H9 (cell line): ENCODE measurements at regions not wholly inside any gene's neighbourhood (a gene's known extent, or its start where the extent isn't known, plus 50 kb on each side); places are given as distances from the start of the nearest gene placed in this dataset.

Source experiments
- DNase-seq: peaks from one replicate; pipeline ENCODE4 v3.0.0-alpha.2; 2017
- H2AFZ ChIP-seq: one replicate; pipeline ENCODE4 v1.6.1; 2013; ENCODE audit warnings: mild to moderate bottlenecking, low read length, control low read depth, moderate library complexity
- H2AK5ac ChIP-seq: 2 replicates; pipeline ENCODE4 v1.6.1; 2013; ENCODE audit warnings: low read length, control low read depth, mixed read lengths; ENCODE audit not compliant: insufficient read length
- H2BK120ac ChIP-seq: one replicate; pipeline ENCODE4 v1.6.1; 2013; ENCODE audit warnings: low read depth, mild to moderate bottlenecking, low read length, control low read depth, inconsistent platforms; ENCODE audit not compliant: poor library complexity, severe bottlenecking
- H2BK12ac ChIP-seq: 2 replicates; pipeline ENCODE4 v1.6.1; 2013; ENCODE audit warnings: low read length, control low read depth, mixed read lengths, low read depth; ENCODE audit not compliant: insufficient read length
- H2BK15ac ChIP-seq: 2 replicates; pipeline ENCODE4 v1.6.1; 2013; ENCODE audit warnings: low read depth, low read length, control low read depth
- H2BK20ac ChIP-seq: one replicate; pipeline ENCODE4 v1.6.1; 2013; ENCODE audit warnings: low read depth, mild to moderate bottlenecking, low read length, control low read depth, inconsistent platforms; ENCODE audit not compliant: poor library complexity, severe bottlenecking
- H2BK5ac ChIP-seq: 2 replicates; pipeline ENCODE4 v1.6.1; 2013; ENCODE audit warnings: low read length, control low read depth, mixed read lengths; ENCODE audit not compliant: insufficient read length
- H3K14ac ChIP-seq: 2 replicates; pipeline ENCODE4 v1.6.1; 2013; ENCODE audit warnings: low read length, control low read depth; ENCODE audit not compliant: insufficient read depth
- H3K18ac ChIP-seq: 2 replicates; pipeline ENCODE4 v1.6.1; 2013; ENCODE audit warnings: low read depth, mild to moderate bottlenecking, mixed read lengths, low read length, control low read depth; ENCODE audit not compliant: insufficient read length
- H3K23ac ChIP-seq: 2 replicates; pipeline ENCODE4 v1.6.1; 2013; ENCODE audit warnings: low read length, control low read depth, mixed read lengths, low read depth; ENCODE audit not compliant: insufficient read length
- H3K23me2 ChIP-seq: 2 replicates; pipeline ENCODE4 v1.6.1; 2013; ENCODE audit warnings: low read depth, mild to moderate bottlenecking, mixed read lengths, low read length, control low read depth; ENCODE audit not compliant: insufficient read length, poor library complexity, severe bottlenecking
- H3K27ac ChIP-seq: 2 replicates; pipeline ENCODE4 v1.5.1; 2013; ENCODE audit warnings: low read length, control low read depth, mixed read lengths, low read depth; ENCODE audit not compliant: insufficient read length
- H3K27me3 ChIP-seq: 2 replicates; pipeline ENCODE4 v1.6.1; 2013; ENCODE audit warnings: low read length, control low read depth, inconsistent platforms; ENCODE audit not compliant: insufficient read depth
- H3K4ac ChIP-seq: 2 replicates; pipeline ENCODE4 v1.6.1; 2013; ENCODE audit warnings: low read depth, mild to moderate bottlenecking, control low read depth, inconsistent platforms, low read length, moderate library complexity
- H3K4me1 ChIP-seq: 2 replicates; pipeline ENCODE4 v1.6.1; 2013; ENCODE audit warnings: low read length, control low read depth, inconsistent platforms; ENCODE audit not compliant: insufficient read depth
- H3K4me2 ChIP-seq: 2 replicates; pipeline ENCODE4 v1.6.1; 2013; ENCODE audit warnings: low read length, control low read depth, mixed read lengths; ENCODE audit not compliant: insufficient read length, insufficient read depth
- H3K56ac ChIP-seq: 2 replicates; pipeline ENCODE4 v1.6.1; 2013; ENCODE audit warnings: low read depth, mild to moderate bottlenecking, mixed read lengths, low read length, control low read depth; ENCODE audit not compliant: insufficient read length
- H3K79me1 ChIP-seq: 2 replicates; pipeline ENCODE4 v1.6.1; 2013; ENCODE audit warnings: low read depth, mild to moderate bottlenecking, moderate library complexity, low read length, control low read depth, inconsistent platforms; ENCODE audit not compliant: insufficient read depth, poor library complexity, severe bottlenecking
- H3K79me2 ChIP-seq: 2 replicates; pipeline ENCODE4 v1.6.1; 2013; ENCODE audit warnings: low read length, control low read depth, inconsistent platforms; ENCODE audit not compliant: insufficient read depth
- H3K9ac ChIP-seq: 2 replicates; pipeline ENCODE4 v1.6.1; 2013; ENCODE audit warnings: low read length, control low read depth, mixed read lengths; ENCODE audit not compliant: insufficient read length; ENCODE audit errors: extremely low read depth
- H3K9me3 ChIP-seq: one replicate; pipeline ENCODE4 v1.6.1; 2013; ENCODE audit warnings: low read depth, low read length, inconsistent platforms; ENCODE audit not compliant: control insufficient read depth
- H3T11ph ChIP-seq: one replicate; pipeline ENCODE4 v1.6.1; 2013; ENCODE audit warnings: mild to moderate bottlenecking, low read length, control low read depth, inconsistent platforms
- H4K20me1 ChIP-seq: one replicate; pipeline ENCODE4 v1.6.1; 2013; ENCODE audit not compliant: control insufficient read depth, insufficient read length, insufficient read depth
- H4K5ac ChIP-seq: 2 replicates; pipeline ENCODE4 v1.6.1; 2013; ENCODE audit warnings: low read depth, mild to moderate bottlenecking, mixed read lengths, low read length, control low read depth; ENCODE audit not compliant: insufficient read length
- H4K8ac ChIP-seq: replicated peaks from 2 replicates; pipeline ENCODE4 v1.6.1; 2013; ENCODE audit warnings: low read length, control low read depth, mixed read lengths, low read depth; ENCODE audit not compliant: insufficient read length
- H4K91ac ChIP-seq: 2 replicates; pipeline ENCODE4 v1.6.1; 2013; ENCODE audit warnings: low read depth, mild to moderate bottlenecking, moderate library complexity, mixed read lengths, low read length, control low read depth; ENCODE audit not compliant: insufficient read length
- H3K27ac Mint-ChIP-seq, 3 experiments: 2 replicates in 2 of 3; 3 replicates in 1 of 3; pipeline ENCODE4 v1.8.0; 2020 to 2021; ENCODE audit warnings: mixed read lengths in 3 of 3, mild to moderate bottlenecking in 1 of 3, moderate library complexity in 1 of 3
- H3K27me3 Mint-ChIP-seq: 2 replicates; pipeline ENCODE4 v1.8.0; 2021; ENCODE audit warnings: low read depth, mild to moderate bottlenecking, moderate library complexity, mixed read lengths
- H3K36me3 Mint-ChIP-seq, 3 experiments: 2 replicates in 2 of 3; 3 replicates in 1 of 3; pipeline ENCODE4 v1.8.0; 2020 to 2021; ENCODE audit warnings: low read depth in 3 of 3, mixed read lengths in 3 of 3; ENCODE audit not compliant: insufficient read depth in 1 of 3
- H3K4me1 Mint-ChIP-seq, 2 experiments: 2 replicates each; pipeline ENCODE4 v1.8.0; 2020; ENCODE audit warnings: mixed read lengths in 2 of 2
- H3K4me3 Mint-ChIP-seq, 2 experiments: 2 replicates in 1 of 2; 3 replicates in 1 of 2; pipeline ENCODE4 v1.8.0; 2020 to 2021; ENCODE audit warnings: mild to moderate bottlenecking in 2 of 2, mixed read lengths in 2 of 2, moderate library complexity in 1 of 2
- H3K9me3 Mint-ChIP-seq, 2 experiments: 2 replicates in 1 of 2; 3 replicates in 1 of 2; pipeline ENCODE4 v1.8.0; 2020; ENCODE audit warnings: mild to moderate bottlenecking in 2 of 2, mixed read lengths in 2 of 2, moderate library complexity in 1 of 2
- CTCF ChIP-seq: fragments of 200-600 bp; sonication (generic); conservative IDR thresholded peaks from 3 replicates; pipeline ENCODE4 v1.8.0; 2021; ENCODE audit warnings: antibody characterized with exemption, mild to moderate bottlenecking
- WGBS: extraction: QIAGEN DNeasy Blood & Tissue Kit; methylation state at CpG from one replicate; pipeline ENCODE4 v1.1.7; 2013; ENCODE audit warnings: missing lambda C conversion rate, low lambda C conversion rate, mixed read lengths; ENCODE audit not compliant: insufficient read length; ENCODE audit errors: extremely low coverage; 5-methylcytosine and 5-hydroxymethylcytosine counted together

- Histone ChIP-seq H4K20me1 (no peaks in the 10 kb centered on the region), H4K5ac (no peak overlapping the region), H2AFZ (no peak overlapping the region), H2AK5ac (no peak overlapping the region), H3K23me2 (no peaks in the 10 kb centered on the region), H2BK12ac (no peak overlapping the region), H2BK5ac (no peak overlapping the region), H3K56ac (no peak overlapping the region), H3T11ph (no peak overlapping the region), H3K4me2 (no peak overlapping the region), H3K23ac (no peak overlapping the region), H3K9me3 (no peaks in the 10 kb centered on the region), H3K4ac (no peak overlapping the region), H3K14ac (no peak overlapping the region), H2BK120ac (no peak overlapping the region), H3K27me3 (no peaks in the 10 kb centered on the region), H4K91ac (no peak overlapping the region), H3K79me2 (no peaks in the 10 kb centered on the region), H3K4me1 (no peaks in the 10 kb centered on the region; the same call in 1 of the 2 replicates), H2BK15ac (no peak overlapping the region), H4K8ac (no peak overlapping the region), H3K79me1 (no peaks in the 10 kb centered on the region), H3K9ac (no peak overlapping the region), H3K27ac (no peak overlapping the region), H2BK20ac (no peak overlapping the region), H3K18ac (no peak overlapping the region)
- Mint-ChIP-seq H3K4me1 (peaks cover 0 to 2% of the 10 kb centered on the region in 2 experiments; a peak in 1 of 4 replicates), H3K27me3 (peaks cover 1% of the 10 kb centered on the region; the same call in 1 of the 2 replicates), H3K36me3 (no peaks in the 10 kb centered on the region), H3K9me3 (no peaks in the 10 kb centered on the region), H3K27ac (no peak overlapping the region), H3K4me3 (no peak overlapping the region)
- no peak for DNase-seq
- no peak for TF ChIP-seq CTCF
- WGBS: no CpG with 5 or more reads among the region's 6 CpGs
Measured at GRCh38 chr1:208556461-208556860, 312.3 kb upstream of the PLXNA2 start.
